SKM-1 (cell line): ENCODE measurements at regions not wholly inside any gene's neighbourhood (a gene's known extent, or its start where the extent isn't known, plus 50 kb on each side); places are given as distances from the start of the nearest gene placed in this dataset.

Experiments
- DNase-seq: peaks from one replicate; lab custom pipeline; 2025; ENCODE audit not compliant: unreplicated experiment; lab: John Stamatoyannopoulos, UW

DNA sequence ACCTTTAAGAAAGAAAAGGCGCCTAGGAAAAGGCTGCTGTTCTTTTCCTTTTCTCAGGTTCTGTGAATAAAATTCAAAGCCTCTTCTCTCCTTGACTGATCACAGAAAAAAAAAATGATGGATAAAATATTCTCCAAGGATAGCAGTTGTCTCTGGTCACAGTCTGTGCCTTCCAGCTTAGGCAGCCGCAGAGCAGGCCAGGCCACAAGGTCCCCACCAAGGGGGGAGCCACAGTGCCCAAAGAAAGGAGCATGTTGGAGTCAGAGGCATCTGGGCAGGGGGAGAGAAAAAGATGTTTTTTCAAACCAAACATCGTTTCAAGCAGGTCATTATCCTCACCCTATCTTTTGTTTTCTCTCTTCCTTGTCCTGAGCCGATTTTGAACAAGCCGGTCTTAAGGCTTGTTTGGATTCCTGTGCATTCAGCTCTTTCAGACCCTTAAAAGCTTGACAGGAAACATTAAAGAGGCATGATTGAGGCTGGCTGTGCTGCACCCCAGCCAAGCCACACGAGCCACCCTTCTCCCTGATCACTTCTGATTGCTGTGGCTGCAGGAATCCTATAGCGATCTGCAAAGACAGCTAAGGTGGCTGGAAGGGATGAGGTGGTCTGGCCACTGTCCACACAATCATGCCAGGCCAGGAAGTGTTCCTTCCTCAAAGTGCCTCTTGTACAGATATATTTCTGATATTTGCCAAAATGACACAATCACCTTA, 284.6 kb upstream of the TLE4 start:
- DNase-seq: no peak

DNA sequence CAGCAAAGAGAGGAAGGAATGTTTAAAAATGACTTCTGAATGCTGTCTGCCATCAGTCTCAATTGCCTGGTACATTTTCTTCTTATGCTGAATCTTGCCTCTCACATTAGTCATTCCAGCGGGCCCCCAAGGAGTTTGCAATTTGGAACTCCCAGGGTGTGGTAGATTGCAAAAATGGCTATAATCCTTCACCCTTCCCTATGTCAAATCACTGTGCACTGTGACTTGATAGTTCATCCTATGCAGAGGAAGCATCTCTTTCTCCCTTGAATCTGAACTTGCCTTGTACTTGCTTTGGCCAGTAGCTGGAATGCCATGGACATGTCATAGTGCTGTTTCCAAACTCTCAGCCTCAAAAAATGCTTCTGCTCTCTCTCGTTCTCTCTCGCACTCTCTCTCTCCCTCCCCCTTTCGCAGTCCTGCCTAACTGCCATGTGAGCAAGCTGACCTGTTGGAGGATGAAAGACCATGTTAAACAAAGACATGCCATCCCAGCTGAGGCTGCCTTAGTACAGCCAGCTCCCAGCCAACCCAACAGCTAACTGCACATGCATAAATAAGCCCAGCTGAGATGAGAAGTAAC, 284.0 kb upstream of the TLE4 start:
- DNase-seq: no peak

DNA sequence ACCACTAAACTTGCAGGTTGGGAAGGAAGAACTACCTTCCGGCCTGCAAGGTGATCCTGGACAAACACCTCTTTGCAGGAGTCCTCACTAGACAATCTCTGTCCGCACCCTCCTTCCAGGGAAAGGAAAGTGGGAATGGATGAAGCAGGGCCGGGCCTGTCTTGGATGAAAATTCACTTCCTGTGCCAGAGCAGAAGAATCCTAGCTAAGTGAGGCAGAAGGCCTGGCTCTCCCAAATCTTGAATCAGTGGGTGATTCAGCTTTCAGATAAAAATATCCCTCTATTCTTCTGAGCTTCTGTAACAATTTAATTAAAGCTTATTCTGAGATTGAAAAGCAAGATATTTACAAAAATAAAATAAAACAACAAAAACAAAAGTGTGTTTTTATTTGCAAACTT, 281.9 kb upstream of the TLE4 start:
- no peak for DNase-seq

DNA sequence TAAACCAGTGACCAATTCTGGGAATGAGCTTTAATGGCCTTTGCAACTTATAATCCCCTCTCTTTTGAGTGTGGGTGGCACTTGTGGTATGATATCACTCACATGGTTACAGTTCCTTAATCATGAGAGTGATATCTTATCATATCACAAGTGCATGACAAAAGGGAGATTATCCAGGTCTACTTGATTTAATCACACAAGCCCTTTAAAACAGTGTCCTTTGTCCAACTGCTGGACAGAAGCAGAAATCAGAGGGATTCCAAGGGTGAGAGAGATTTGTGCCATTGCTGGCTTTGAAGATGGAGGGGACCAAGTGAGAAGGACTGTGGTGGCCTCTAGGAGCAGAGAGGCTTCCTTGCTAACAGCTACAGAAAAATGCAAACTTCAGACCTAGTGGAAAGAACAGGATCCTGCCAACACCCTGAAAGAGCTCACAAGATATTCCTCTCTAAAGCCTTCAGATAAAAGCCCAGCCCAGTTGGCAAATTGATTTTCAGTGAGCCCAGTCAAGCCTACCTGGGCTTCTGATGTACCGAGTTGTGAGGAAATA, 279.0 kb upstream of the TLE4 start:
- DNase-seq: no peak

DNA sequence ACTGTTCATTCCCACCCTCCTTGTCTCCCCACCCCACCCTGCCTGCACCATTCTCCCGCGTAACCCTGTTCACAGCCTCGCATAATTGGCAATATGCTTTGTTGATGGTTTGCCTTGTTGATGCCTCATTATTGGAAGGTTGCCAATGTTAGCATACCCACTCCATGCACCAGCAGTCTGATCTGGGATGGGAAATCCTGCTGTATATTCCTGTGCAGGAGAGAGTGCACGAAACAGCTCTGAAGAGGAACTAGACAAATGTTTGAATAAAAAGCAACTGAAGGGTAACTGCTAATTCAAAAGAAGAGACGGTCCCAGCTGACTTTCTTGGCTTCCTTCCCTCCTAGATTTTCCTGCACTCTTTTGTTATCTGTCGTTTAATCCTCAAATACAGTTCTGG, 271.7 kb upstream of the TLE4 start:
- no peak for DNase-seq

DNA sequence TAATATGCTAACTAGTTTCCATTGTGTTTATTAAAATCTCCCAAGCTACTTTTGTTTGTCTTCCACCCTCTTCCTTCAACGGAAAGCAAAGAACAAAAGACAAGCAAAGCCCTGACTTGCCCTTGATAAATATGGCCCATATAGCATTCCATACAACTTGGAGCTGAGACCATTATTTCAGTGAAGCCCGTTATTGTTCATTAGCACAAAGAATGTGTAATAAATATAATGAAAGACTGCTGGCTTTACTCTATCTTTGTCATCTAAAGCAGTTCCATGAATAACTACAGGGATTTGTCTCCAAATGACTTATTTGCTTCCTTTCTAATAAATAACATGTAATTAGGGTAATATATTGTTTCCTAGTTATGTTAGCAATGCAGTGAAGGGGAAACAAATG, 270.7 kb upstream of the TLE4 start:
- DNase-seq: no peak

DNA sequence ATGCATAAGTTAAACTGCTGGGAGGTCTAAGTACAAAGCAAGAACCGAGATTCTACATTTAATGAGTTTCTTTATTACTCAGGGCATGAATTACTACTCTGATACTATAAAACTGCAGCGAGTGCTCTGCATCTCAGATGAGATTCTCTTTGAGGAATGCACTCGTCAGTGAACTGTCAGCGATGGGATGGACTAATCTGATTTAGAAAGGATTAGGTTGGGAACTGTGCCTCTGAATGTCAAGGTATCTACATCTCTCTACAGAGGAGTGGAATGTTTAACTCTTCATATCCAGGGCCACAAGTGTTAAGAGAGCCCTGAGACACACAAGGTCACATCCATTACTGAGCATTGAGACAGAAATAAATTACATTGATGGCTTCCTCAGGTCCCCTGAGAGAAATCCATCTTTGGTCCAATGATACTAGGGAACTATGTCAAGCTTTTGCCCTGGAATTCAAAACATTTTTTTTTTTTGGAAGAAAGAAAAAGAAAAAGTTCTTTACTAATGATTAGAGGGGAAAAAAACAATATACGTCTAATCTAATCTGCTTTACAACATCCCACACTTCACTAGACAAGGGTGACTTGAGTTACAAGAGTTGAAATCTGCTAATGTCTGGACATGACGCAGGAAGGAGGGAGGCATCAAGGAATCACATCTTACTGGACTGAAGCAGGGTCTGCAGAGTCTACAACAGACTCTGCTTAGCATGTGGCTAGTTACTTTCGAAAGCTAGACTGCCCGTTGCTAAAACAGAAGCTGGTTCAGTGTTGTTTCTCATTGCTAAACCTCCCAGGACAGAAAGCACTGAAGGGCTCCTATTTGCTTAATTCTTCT, 270.0 kb upstream of the TLE4 start:
- no peak for DNase-seq

DNA sequence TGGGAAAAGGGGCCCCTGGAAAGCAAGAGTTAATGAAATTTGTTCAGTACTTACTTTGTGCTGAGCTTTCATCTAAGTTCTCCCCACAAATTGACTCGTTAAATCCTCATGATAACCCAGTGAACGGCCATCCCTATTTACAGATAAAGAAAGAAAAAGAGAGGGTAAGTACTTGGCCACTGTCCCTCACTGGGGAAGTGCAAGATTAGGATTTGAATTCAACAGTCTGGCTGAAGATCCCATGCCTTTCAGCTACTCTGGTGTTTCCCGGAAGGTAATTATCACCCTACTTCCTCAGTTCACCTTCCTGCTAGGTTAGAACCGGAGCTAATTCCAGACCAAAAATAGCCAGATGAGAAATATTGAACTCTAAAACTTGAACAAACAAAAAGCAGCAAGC, 269.2 kb upstream of the TLE4 start:
- no peak for DNase-seq

DNA sequence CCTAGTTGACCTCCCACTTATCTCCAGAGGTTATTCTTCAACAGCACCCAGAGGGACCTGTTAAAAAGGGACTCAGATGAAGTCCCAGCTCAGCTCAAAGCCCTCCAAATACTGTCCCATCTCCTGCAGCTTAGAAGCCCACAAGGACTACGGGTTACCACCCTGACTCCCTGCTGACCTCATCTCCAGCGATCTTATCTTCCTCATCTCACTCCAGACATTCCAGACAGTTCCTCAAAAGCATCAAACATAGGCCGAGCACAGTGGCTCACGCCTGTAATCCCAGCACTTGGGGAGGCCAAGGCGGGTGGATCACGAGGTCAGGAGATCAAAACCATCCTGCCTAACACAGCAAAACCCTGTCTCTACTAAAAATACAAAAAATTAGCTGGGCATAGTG, 263.8 kb upstream of the TLE4 start:
- DNase-seq: no peak

DNA sequence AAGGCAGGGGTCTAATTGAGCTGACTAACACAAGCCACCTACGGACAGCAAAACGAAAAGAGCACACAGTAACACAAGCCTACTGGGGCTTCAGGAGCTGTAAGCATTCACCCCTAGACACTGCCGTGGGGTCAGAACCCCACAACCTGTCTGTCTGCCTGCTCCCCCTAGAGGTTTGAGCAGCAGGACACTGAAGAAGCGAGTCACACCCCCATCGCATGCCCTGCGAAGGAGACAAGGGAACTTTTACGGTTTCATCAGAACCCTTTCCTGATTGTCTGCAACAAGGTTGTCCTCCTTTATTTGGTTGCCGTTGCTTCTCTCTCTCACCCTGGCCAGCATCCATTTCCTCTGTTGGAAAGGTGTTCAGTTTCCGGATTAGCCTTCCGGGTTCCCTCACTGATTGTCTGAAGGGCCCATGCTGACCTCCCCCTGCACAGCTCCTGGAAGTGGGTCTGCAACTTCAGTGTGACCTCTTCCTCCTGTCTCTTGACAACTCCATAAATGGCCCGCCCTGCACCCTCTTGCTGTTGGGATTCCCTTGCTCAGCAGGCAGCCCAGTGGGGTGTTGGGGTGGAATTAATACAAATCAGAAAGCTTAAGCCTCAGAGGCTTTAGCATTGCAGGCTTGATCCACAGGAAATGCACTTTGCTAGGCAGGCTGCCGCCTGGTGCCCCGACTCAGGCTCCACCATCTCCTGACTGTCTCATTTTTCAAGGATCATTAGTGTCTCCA, 258.9 kb upstream of the TLE4 start:
- DNase-seq: no peak

DNA sequence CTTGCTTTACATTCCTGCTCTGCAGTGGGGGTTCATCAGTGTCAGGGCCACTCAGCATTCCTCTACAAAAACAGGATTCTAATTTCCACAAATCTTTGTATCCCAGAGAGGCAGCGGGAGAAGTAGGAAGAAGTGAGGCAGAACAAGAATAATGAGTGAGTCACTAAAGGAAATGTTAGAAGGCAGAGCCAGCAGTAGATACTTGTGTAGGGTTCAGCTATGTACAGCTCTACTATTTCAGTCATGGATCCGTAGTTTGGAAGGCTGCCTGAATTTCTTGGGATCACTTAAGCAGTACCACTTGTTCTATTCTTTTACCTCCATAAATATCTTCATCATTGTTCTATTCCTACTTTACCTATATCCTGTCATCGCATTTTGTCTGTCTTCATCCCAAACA, 246.3 kb upstream of the TLE4 start:
- no peak for DNase-seq

DNA sequence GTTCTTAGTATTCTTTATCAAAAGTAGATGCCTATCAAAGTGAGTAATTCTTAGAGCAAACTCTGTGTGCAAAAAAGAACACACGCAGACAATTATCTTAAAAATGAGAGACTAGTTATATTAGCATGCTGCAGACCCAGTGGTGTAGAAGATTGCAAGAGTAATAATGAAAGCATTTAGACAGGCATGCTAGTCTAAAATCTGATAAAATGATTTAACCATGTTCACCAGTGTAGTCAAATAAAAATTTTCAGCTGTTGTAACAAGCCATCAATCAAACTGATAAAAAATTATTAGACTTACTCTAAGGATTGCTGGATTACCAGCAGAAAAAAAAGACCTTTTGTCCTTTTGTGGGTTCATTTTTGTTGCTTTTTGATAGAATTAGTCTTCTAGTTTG, 241.9 kb upstream of the TLE4 start:
- no peak for DNase-seq

DNA sequence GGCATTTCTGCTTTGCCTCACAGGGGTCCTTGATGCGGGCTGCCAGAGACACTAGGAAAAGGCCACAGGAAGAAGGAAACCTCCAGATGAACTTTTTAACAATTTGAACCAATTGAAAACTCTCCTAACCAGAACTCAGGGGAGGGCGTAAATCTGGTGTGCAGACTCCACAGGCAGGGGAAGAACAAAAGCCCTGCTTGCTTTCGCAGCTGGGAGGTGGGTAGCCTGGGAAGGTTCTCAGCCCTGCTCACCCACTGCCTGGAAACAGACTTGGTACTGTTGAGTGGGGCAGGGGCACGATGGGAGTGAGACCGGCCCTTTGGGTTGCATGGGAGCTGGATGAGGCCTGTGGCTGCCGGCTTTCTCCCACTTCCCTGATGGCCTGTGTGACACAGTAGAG, 237.8 kb upstream of the TLE4 start:
- DNase-seq: no peak

DNA sequence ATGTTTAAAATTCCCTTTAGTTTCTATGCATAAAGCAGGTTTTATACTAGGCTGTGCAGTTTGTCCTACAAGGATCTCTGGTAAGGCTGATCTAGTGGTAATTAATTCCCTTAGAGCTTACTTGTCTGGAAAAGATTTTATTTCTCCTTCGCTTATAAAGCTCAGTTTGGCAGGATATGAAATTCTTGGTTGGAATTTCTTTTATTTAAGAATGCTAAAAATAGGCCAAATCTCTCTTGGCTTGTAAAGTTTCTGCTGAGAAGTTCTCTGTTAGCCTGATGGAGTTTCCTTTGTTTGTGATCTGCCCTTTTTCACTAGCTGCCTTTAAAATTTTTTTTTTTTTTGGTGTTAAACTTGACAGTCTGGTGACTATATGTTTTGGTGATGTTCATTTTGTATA, 237.1 kb upstream of the TLE4 start:
- no peak for DNase-seq

DNA sequence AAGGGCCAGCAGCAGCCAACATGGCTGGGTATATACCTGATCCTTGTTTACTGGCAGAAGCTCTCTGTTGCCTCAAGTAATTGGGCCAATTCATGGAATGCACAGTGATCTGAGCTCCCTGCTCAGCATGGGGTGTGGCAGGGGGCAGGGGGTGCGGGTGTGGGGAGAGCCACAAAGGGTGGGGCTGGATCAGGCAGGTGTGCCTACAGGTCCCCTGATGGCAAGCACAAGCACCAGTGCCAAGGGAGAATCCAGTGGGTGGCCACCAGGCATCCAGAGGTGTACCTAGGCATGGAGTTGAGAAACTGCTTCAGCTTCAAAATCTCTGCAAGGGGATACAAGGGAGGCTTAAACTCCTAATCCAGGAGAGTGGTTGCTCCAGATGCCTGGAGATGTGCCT, 235.8 kb upstream of the TLE4 start:
- DNase-seq: no peak

DNA sequence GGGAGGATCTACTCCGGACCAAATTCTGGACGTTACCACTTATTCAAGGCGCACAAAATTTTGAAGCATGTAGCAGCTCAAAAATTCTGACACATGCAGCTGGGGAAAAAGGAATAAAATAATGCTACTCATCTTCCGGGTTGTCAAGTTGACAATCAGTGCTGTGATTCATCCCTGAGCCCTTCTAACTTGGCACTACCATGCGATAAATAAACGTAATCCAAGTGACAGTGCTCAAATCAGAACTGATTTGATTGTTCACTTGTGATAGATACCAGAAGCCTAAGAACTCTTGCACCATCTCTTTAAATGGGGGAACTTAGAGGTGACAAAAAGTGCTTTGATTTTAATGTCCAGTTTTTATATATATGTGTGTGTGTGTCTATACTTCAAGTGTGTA, 230.2 kb upstream of the TLE4 start:
- DNase-seq: no peak

DNA sequence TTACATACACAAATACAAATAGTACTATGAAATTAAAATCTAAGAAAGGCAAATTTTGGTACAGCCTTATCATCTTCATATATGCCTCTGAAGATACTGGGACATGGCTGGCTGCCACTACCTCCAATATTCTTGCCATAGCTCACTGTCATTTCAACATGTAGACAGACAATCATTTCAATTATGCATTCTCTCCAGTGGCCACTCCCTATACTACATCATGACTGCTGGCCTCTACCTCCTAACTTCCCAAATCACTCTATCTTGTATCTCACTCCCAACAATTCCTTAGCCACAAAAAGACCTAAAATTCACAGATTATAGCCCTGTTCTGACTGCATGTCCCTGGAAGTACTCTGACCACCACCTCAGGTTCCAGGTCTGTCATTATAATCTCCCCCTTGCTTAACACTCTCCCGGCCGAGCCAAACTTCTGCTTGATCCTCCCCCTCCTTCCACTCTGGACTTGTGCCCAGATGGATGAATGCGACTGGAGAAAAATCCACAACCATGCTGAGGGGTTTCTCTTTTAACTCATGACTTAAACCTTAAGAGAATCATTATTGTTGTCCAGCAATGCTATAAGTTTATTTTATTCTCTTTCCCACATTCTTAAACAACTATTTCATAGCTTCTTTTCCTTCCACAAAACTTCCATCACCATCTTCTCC, 225.3 kb upstream of the TLE4 start:
- DNase-seq: no peak

DNA sequence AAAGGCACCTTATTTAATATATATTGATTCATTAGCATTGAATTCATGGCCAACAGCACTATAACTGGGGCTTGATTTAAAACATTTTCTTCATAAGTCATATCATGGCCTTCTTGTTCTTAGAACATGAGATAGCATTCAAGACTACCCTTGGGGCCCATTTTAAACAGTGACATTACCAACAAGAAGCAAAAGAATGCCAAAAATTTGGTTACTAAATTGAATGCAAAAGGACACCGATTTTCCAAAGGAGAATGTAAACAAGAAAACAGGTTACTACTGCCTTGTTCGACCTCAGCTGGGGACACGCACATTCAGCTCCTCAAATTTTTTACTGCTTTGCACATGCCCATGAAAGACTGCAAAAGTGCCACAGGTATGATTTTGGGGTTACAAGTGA, 219.4 kb upstream of the TLE4 start:
- no peak for DNase-seq

DNA sequence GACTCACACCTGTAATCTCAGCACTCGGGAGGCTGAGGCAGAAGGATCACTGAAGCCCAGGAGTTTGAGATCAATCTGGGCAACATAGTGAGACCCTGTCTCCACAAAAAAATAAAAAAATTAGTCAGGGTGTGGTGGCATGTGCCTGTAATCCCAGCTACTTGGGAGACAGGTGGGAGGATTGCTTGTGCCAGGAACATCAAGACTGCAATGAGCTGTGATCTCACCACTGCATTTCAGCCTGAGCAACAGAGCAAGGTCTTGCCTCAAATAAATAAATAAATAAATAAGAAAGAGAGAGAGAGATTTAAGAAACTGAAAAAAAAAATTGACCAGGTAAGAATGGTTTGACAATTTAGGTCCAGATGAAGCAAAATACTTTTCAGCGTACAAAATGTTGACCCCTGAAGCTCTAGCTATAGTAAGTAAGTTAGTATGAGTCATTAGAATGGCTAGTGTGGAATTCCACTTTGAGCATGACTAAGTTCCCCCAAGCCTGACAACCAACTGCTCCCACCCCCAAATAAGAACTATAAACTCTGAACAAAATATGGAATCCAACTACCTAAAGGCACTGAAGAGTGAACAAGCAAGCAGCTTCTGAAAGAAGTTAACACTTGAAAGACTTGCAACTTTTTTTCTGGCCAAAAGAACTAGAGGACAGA, 217.8 kb upstream of the TLE4 start:
- DNase-seq: no peak

DNA sequence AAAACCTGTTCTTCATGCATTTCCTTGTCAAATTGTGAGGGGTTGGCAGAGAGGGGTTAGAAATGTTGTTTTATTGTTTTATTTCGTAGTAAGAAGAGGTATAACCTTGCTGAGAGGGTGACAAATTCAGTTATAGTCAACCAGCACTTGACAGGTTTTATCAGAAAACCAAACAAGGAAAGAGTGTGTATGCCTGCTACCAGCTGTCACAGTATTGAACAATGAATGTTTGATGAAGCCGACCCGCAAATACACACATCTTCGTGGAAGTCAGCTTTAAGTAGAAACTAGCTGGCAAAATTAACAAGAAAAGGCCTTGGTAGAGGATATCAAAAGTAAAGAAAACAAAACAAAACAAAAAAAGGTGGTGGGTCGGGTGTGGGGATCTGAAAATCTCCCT, 214.6 kb upstream of the TLE4 start:
- DNase-seq: no peak
